Myocyte (in vitro differentiated cells): ENCODE measurements at regions not wholly inside any gene's neighbourhood (a gene's known extent, or its start where the extent isn't known, plus 50 kb on each side); places are given as distances from the start of the nearest gene placed in this dataset.
A peak's percentile ranks its signal among the peaks of the same experiment; 100 is the strongest.

Experiments used
- DNase-seq: peaks from one replicate; pipeline ENCODE4 v3.0.0-alpha.2; 2012; ENCODE audit warnings: low read depth

GRCh38 chr6:21807299-21808044 is 213.9 kb downstream of the SOX4 start:
- no peak for DNase-seq

DNA sequence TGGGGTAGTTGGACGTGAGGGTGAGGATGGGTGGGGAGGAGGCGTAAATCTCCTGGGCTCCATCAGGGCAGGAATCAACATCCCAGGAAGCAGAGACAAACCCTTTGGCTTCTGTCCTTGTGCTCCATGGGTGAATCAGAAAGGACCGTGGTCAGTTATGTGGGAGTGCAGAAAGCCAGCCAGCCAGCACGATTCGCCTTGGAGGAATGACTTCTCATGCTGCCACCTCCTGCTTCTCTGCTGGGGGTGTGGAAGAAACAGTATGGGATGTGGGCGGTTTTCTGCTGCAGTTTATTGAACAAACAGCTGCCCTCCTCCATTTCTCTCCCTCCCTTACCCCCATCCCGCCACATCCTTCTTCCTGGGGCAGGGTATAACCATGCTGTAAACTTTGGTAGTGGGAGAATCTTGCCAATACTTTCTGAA is 214.5 kb downstream of the SOX4 start:
- peak; percentile 66 for DNase-seq

- DNase-seq: peak; percentile 56
These were observed 215.1 kb downstream of the SOX4 start for GRCh38 chr6:21808551-21809242.

DNA sequence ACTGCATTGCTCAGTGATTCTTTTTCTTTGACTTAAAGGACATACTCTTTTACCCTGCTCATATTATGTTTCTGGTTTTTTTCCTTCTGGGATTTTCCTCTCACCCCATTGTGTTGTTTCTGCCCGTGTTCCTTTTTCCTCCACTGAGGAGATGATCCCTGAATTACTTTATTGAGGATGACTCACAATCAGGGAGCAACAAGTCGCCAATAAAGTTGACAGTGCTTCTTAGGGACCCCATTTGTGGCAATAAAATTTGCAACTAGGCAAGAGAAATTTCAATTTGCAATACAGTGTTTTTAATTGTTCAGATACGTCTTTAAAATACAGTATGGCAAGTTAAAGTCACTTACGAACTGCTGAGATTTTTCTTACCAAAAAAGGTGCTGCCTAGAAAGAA is 217.9 kb downstream of the SOX4 start:
- DNase-seq: no peak

GRCh38 chr6:21816231-21816630 is 222.7 kb downstream of the SOX4 start:
- no peak for DNase-seq

GRCh38 chr6:21820442-21820841 is 226.9 kb downstream of the SOX4 start:
- no peak for DNase-seq

- DNase-seq: no peak
These were observed 229.8 kb downstream of the SOX4 start for GRCh38 chr6:21823371-21823770.

- DNase-seq: no peak
These were observed 231.1 kb downstream of the SOX4 start for GRCh38 chr6:21824431-21825177.

- no peak for DNase-seq
These were observed 232.5 kb downstream of the SOX4 start for GRCh38 chr6:21826023-21826422.

GRCh38 chr6:21826904-21827303 is 233.4 kb downstream of the SOX4 start:
- no peak for DNase-seq

DNA sequence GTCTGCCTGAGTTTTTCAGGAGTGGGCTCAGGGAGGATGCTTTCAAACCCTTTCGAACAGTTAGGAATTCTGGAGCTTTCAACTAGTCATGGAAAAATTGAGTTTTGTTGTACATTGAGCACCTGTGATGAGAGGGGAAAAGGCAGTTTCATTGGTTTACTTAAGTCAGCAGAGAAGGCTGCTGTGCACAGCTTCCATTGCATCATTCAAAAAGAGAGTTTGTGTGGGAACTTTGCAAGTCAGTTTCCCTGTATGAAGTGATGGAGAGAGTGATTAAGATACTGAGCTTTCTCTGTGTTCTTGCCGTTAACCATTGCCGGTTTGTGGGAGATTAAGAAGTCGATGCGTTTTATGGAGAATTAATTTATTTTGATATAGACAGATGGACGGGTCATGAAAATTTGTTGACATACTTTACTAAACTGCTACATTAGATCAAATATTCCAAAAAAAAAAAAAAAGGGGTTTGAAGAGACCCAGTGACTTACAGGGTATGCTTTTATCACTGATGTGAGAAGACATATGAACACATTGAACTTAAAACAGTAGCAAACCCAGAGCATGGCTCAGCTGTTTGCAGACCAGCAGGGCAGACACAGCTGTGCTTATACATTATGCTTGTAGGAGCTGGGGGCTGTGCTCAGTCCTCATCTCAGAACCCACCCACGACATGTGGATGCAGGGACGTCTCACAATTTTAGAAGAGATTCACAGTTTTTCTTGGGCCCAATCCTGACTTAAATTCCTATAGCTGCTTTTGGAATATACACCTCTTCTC is 234.1 kb downstream of the SOX4 start:
- DNase-seq: no peak

- no peak for DNase-seq
These were observed 235.2 kb downstream of the SOX4 start for GRCh38 chr6:21828704-21829103.

GRCh38 chr6:21829126-21829525 is 235.6 kb downstream of the SOX4 start:
- no peak for DNase-seq

- DNase-seq: peak; percentile 23
These were observed 238.2 kb downstream of the SOX4 start for GRCh38 chr6:21831521-21832291.

- DNase-seq: no peak
These were observed 242.7 kb downstream of the SOX4 start for GRCh38 chr6:21836277-21836676.

GRCh38 chr6:21836772-21837425 is 243.3 kb downstream of the SOX4 start:
- DNase-seq: no peak

DNA sequence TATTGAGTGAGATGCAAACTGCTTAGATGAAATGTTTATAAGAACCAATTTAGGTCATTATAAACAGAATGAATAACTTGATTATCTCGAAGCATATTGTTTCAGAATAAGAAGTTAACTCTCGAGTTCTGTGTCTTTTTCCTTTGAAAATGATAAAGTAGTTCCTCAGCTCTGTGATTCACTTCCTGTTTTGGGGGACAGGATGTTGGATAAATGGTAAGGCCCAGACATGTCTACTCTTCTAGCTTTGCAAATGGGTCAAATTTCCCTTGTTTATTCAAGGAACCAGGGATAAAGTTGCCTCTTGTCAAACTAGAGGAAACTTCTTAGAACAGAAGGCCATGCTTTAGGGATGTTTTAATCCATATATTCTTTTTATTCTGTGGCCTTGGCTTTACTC is 246.9 kb downstream of the SOX4 start:
- no peak for DNase-seq

- DNase-seq: no peak
These were observed 249.5 kb downstream of the SOX4 start for GRCh38 chr6:21842875-21843645.
